Heart right ventricle (tissue), 16 donors: ENCODE measurements at regions not wholly inside any gene's neighbourhood (a gene's known extent, or its start where the extent isn't known, plus 50 kb on each side); places are given as distances from the start of the nearest gene placed in this dataset.

Source experiments
- ATAC-seq, 8 donors: fragments of 200-7000 bp; cut with Tn5 transposase; one replicate each; pipeline ENCODE4 v1.9.1; 2020; ENCODE audit warnings: mild to moderate bottlenecking in 8 of 8, moderate library complexity in 8 of 8, moderate number of reproducible peaks in 1 of 8
- DNase-seq, 2 donors: peaks; one replicate each; pipeline ENCODE4 v3.0.0-alpha.2; 2020
- H3K27ac ChIP-seq, 10 donors: fragments of 200-600 bp; sonication (generic) in 2 of 10; one replicate each; pipeline versions ENCODE4 v1.5.0 to v1.8.0; 2020 to 2022; ENCODE audit warnings: mild to moderate bottlenecking in 3 of 10
- H3K27me3 ChIP-seq, 7 donors: fragments of 200-600 bp; one replicate each; pipeline ENCODE4 v1.8.0; 2021 to 2022; ENCODE audit warnings: mild to moderate bottlenecking in 2 of 7
- H3K36me3 ChIP-seq, 9 donors: fragments of 200-600 bp; sonication (generic) in 1 of 9; one replicate each; pipeline versions ENCODE4 v1.5.0 to v1.8.0; 2020 to 2022; ENCODE audit warnings: mild to moderate bottlenecking in 2 of 9
- H3K4me1 ChIP-seq, 9 donors: fragments of 200-600 bp; sonication (generic) in 1 of 9; one replicate each; pipeline versions ENCODE4 v1.5.0 to v1.8.0; 2020 to 2022; ENCODE audit warnings: mild to moderate bottlenecking in 4 of 9
- H3K4me3 ChIP-seq, 10 donors: fragments of 200-600 bp; sonication (generic) in 2 of 10; one replicate each; pipeline versions ENCODE4 v1.5.0 to v1.8.0; 2020 to 2022; ENCODE audit warnings: mild to moderate bottlenecking in 7 of 10, moderate library complexity in 2 of 10
- H3K9me3 ChIP-seq, 11 donors: fragments of 200-600 bp in 10 of 11; sonication (generic) in 2 of 11; one replicate each; pipeline versions ENCODE4 v1.5.0 to v1.8.0; 2013 to 2022; ENCODE audit warnings: mild to moderate bottlenecking in 2 of 11, control low read depth in 1 of 11, moderate library complexity in 1 of 11
- CTCF ChIP-seq, 9 donors: fragments of 200-600 bp; sonication (generic) in 2 of 9; IDR thresholded peaks; one replicate each; pipeline versions ENCODE4 v1.5.0 to v1.8.0; 2021 to 2022; ENCODE audit warnings: antibody characterized with exemption in 9 of 9, mild to moderate bottlenecking in 5 of 9, moderate library complexity in 1 of 9
- WGBS, 2 donors: extraction: QIAGEN DNeasy Blood & Tissue Kit; methylation state at CpG; one replicate each; pipeline ENCODE4 v1.1.7; 2013; ENCODE audit warnings: inconsistent platforms in 1 of 2; 5-methylcytosine and 5-hydroxymethylcytosine counted together
- intact Hi-C, 10 donors: fragments of 100-400 bp; cut with DNase I; formaldehyde crosslinking; loops; one replicate each; pipeline versions ENCODE4 v1.11.1 to v1.14.2; 2022
- donor health status: Arrhythmogenic right ventricular cardiomyopathy.
- donor health status: ischemic (EF 13 %, LVEDD 7.1; RV severe dilation, severe dysfunction).
- donor health status: healthy with polysubstance abuse.
- donor health status: DM: no; HTN: yes; CAD: no.
- donor health status: DM: no; HTN: no; CAD: no.
- donor health status: ischemic (EF 25% LVEDD 6.9; RV normal size, moderate dysfunction).
- donor health status: ischemic (EF 25% LVEDD 5.7; RV mildly dilated, moderate dysfunction).
- donor health status: healthy.
- donor health status: DM: yes; HTN: yes; CAD: no.
- donor health status: Ischemic cardiomyopathy.
- donor health status: ischemic (EF 35%, LVEDD 5.7; RV mildly dilated, moderate dysfunction).
- donor health status: nonischemic (EF 11% LVEDD 7.7; RV severe dilation, severe dysfunction).
- donor health status: DM: yes; HTN: yes; CAD: no.
- donor health status: PGD.
- donor health status: ischemic (EF 29% LVEDD 5.4; RV normal size, mild dysfunction).
- donor health status: nonischemic (EF 23%, LVEDD 6.1; RV moderate dilation, normal function).

DNA sequence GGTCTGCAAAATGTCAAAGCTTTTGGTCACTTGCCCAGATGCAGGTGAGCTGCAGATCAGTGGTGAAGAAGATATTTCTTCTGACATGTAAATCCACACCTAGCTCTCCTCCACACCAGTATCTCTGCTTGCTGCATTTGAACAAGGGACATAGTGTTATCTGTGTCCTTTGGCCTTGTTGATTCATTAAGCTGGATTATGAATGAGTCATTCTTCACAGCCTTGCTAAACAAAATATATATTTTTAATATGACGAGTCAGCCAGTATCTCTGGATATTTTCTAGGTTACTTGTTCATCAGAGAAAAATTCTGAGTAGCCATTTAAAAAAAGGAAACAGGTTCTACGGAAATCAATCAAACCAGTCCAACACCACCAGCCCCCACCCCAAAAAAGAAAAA, 190.6 kb upstream of the ADAMTS9 start:
- intact Hi-C loops, result no loop called here
- no peak overlapping the region for H3K27ac ChIP-seq
- H3K27me3 ChIP-seq, result no peaks in the 10 kb centered on the region
- H3K4me1 ChIP-seq, result no peaks in the 10 kb centered on the region
- H3K4me3 ChIP-seq, result no peak overlapping the region
- ATAC-seq (no peak), DNase-seq (no peak)
- peaks cover 0 to 3% (median 0%) of the 10 kb centered on the region in 9 donors for H3K36me3 ChIP-seq
- TF ChIP-seq CTCF (IDR thresholded peaks at IDR 0.05), result no peak
- WGBS, 2 donors, result 87 to 88% methylated on average over 2 of the region's 2 CpGs
- H3K9me3 ChIP-seq, result peaks cover 0 to 10% (median 0%) of the 10 kb centered on the region in 11 donors

- Histone ChIP-seq H3K36me3 (peaks cover 0 to 8% (median 0%) of the 10 kb centered on the region in 9 donors), H3K9me3 (peaks cover 0 to 17% (median 0%) of the 10 kb centered on the region in 11 donors), H3K4me1 (peaks cover 0 to 21% (median 9%) of the 10 kb centered on the region in 9 donors), H3K4me3 (no peak overlapping the region), H3K27me3 (no peaks in the 10 kb centered on the region), H3K27ac (no peak overlapping the region)
- no peak for ATAC-seq
- WGBS, 2 donors, result 76 to 86% methylated on average over 1 of the region's 1 CpG
- TF ChIP-seq CTCF (IDR thresholded peaks at IDR 0.05), result no peak
- intact Hi-C loops, result no loop called here
- DNase-seq, result no peak
Measured at GRCh38 chr3:64873400-64873799, 185.6 kb upstream of the ADAMTS9 start.

GRCh38 chr3:64872345-64872744, 184.5 kb upstream of the ADAMTS9 start:
- peak in 2 of 8 donors; percentile 48 to 57 for ATAC-seq
- H3K4me3 ChIP-seq, result no peak overlapping the region
- peaks cover 0 to 17% (median 0%) of the 10 kb centered on the region in 11 donors for H3K9me3 ChIP-seq
- no peak for TF ChIP-seq CTCF (IDR thresholded peaks at IDR 0.05)
- no peak for DNase-seq
- no peaks in the 10 kb centered on the region for H3K27me3 ChIP-seq
- intact Hi-C loops, result no loop called here
- peaks cover 0 to 8% (median 0%) of the 10 kb centered on the region in 9 donors for H3K36me3 ChIP-seq
- no peak overlapping the region for H3K27ac ChIP-seq
- peaks cover 0 to 25% (median 13%) of the 10 kb centered on the region in 9 donors for H3K4me1 ChIP-seq

- Histone ChIP-seq H3K4me1 (peaks cover 0 to 29% (median 13%) of the 10 kb centered on the region in 9 donors), H3K36me3 (peaks cover 0 to 8% (median 0%) of the 10 kb centered on the region in 9 donors), H3K4me3 (no peak overlapping the region), H3K27ac (no peak overlapping the region), H3K9me3 (peaks cover 0 to 17% (median 0%) of the 10 kb centered on the region in 11 donors), H3K27me3 (no peaks in the 10 kb centered on the region)
- no peak for TF ChIP-seq CTCF (IDR thresholded peaks at IDR 0.05)
- ATAC-seq, result peak in 1 of 8 donors; percentile 52
- intact Hi-C loops, result no loop called here
- DNase-seq, result no peak
- 61 to 65% methylated on average over 2 of the region's 2 CpGs for WGBS, 2 donors
Measured at GRCh38 chr3:64871834-64872249, 184.0 kb upstream of the ADAMTS9 start.
